Head of caudate nucleus (tissue), 42 donors: ENCODE measurements at regions not wholly inside any gene's neighbourhood (a gene's known extent, or its start where the extent isn't known, plus 50 kb on each side); places are given as distances from the start of the nearest gene placed in this dataset.

ENCODE experiments used
- DNase-seq, 42 donors: peaks; one replicate each; pipeline versions ENCODE4 v3.0.0 to v3.0.0-alpha.2; 2020 to 2021; ENCODE audit warnings: mixed read lengths in 7 of 42
- intact Hi-C: fragments of 100-400 bp; cut with DNase I; formaldehyde crosslinking; loops from one replicate; pipeline ENCODE4 v1.15.0; 2022

- intact Hi-C loops, result no loop called here
- DNase-seq, result no peak
These were observed 69.5 kb upstream of the ZC3H12C start for GRCh38 chr11:110023711-110024110.

GRCh38 chr11:110026858-110027626 is 66.2 kb upstream of the ZC3H12C start:
- intact Hi-C loops, result no loop called here
- peak in 23 of 42 donors; percentile 14 to 76 (median 38) for DNase-seq

DNA sequence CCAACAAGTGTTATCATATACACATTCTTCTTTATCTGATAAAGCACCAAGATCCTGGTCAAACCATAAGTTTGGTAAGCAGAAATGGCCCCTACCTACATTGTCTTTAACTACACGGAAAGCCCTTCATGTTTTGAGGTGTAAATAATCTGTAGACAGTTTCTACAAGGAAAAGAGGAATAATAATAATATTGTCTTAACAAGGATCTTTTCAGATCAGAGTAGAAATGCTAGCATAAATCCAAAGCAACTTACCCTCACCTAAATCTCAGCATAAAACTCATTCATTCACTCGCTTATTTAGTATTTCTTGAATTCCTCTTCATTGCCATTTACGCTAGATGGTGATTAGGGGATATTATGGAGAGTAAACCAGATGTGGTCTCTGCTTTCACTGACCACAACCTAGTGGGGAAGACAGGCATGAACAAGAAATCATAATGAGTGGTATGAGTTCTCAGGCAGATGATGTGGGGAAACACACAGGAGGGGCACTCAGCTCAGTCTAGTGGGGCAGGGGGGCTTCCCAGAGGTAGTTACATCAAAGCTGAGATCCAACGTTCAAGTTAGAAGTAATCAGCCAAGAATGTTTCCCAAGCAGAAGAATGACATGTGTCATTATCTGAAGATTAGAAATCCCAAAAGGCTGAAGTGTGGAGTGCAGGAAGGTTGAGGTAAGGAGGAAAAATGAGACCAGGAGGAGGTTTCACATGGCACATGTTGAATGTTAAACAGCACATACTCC is 65.4 kb upstream of the ZC3H12C start:
- DNase-seq, result no peak
- intact Hi-C loops, result no loop called here

DNA sequence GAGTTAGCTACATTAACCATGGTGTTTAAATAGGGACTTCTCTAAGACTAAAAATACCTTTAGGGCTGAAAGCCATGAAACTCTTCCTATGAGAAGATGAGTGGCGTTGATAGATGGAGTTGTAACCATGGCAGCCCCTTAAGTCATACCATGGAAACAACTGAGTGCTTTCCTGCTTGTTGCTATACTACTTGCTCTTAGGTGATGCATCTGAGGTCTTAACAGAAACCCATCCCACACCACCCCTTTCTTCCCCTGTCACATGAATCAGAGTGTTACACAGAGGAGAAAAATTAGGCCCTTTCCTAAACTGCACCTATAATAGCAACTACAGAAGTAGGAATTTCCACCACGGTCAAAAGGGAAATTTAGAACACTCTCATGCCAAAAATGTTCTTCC is 64.3 kb upstream of the ZC3H12C start:
- peak in 14 of 42 donors; percentile 1 to 58 (median 32) for DNase-seq
- intact Hi-C loops, result no loop called here

- intact Hi-C loops, result no loop called here
- no peak for DNase-seq
These were observed 63.5 kb upstream of the ZC3H12C start for GRCh38 chr11:110029714-110030113.

- no peak for DNase-seq
- intact Hi-C loops, result no loop called here
These were observed 62.0 kb upstream of the ZC3H12C start for GRCh38 chr11:110031171-110031570.

- peak in 8 of 42 donors; percentile 9 to 52 (median 16) for DNase-seq
- intact Hi-C loops, result no loop called here
These were observed 60.9 kb upstream of the ZC3H12C start for GRCh38 chr11:110032259-110032658.

DNA sequence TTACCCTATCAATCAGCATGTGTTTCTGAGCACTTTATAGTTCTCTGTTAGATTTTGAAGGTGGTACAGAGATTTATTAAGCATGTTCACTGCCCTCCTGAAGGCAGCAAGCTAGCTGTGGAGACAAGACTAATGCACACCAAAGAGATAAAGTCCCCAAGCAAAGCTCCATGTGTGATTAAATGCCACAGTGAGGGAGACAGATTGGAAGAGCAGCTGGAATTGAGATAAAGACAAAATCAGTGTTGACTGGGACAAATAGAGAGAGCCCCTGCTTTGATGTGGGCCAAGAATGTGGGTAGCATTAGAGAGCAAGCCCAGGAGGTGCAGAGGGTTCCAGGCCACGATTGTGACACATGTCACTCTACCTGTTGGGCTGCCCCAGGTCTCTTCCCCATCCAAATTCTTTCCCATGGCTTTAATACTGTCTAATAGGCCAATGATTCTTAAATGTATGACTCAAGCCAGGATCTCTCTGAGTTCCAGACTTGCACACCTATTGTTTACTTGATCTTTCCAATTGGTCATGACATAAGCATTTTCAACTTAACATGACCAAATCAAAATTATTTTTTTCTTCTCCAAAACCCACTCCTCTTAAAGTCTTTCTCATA is 60.1 kb upstream of the ZC3H12C start:
- intact Hi-C loops, result no loop called here
- no peak for DNase-seq

DNA sequence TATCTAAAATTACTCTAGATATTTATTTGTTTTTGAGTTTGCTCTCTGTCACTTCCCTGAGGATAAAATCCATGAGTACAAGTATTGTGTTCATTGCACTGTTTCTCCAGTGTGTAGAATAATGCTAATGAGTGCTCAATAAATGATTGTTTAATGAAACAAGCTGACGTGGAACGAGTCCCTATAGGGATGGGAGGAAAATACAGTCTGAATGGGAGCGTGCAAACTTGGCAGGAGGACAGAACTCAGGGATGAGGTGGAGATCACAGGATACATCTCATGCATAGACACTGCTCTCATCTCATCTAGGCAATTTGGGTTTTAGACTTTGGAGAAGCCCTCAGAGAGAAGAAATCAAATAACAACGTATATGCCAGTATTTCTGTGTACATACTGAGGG is 58.4 kb upstream of the ZC3H12C start:
- intact Hi-C loops, result no loop called here
- no peak for DNase-seq

- intact Hi-C loops, result no loop called here
- DNase-seq, result no peak
These were observed 57.8 kb upstream of the ZC3H12C start for GRCh38 chr11:110035357-110035756.

- intact Hi-C loops, result no loop called here
- no peak for DNase-seq
These were observed 55.0 kb upstream of the ZC3H12C start for GRCh38 chr11:110038201-110038600.
